GM12891 (cell line): ENCODE measurements at regions not wholly inside any gene's neighbourhood (a gene's known extent, or its start where the extent isn't known, plus 50 kb on each side); places are given as distances from the start of the nearest gene placed in this dataset.

Experiments used
- PAX5 ChIP-seq: IDR thresholded peaks from 2 replicates; pipeline ENCODE4 v1.6.1; 2011; ENCODE audit warnings: low read length, moderate library complexity, mild to moderate bottlenecking; ENCODE audit not compliant: insufficient read depth, severe bottlenecking
- POLR2A ChIP-seq: IDR thresholded peaks from 2 replicates; pipeline ENCODE4 v1.6.1; 2011; ENCODE audit warnings: low read depth, low read length, control low read depth
- POLR2AphosphoS5 ChIP-seq: IDR thresholded peaks from 2 replicates; pipeline ENCODE4 v1.6.1; 2011; ENCODE audit warnings: low read depth, low read length, control low read depth
- POU2F2 ChIP-seq: IDR thresholded peaks from 2 replicates; pipeline ENCODE4 v1.6.1; 2011; ENCODE audit warnings: low read depth, mild to moderate bottlenecking, control low read depth, low read length, moderate library complexity
- SPI1 ChIP-seq: IDR thresholded peaks from 2 replicates; pipeline ENCODE4 v1.6.1; 2011; ENCODE audit warnings: low read depth, low read length, control low read depth
- TAF1 ChIP-seq: IDR thresholded peaks from 2 replicates; pipeline ENCODE4 v1.6.1; 2011; ENCODE audit warnings: low read depth, low read length, control low read depth

DNA sequence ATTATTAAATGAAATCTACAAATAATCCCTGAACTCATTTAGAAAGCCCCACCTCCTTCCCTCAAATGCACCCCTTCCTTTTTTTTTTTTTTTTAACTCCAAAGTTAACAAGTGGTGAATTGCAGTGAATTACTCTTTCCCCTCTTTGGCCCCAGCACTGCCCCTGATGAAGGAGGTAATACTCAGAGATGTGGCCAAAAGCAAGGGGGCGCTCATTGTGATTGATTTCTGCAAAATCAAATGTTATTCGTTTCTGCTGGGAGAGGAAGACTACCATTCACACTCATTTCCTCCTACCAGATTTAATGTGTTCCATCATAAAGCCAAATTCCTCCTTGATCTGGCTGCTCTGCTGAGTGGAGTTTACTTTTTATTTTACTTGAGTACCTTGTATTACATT is 259.4 kb downstream of the GPD2 start:
- TF ChIP-seq POLR2A (no peak), PAX5 (no peak), POLR2AphosphoS5 (no peak), TAF1 (no peak), SPI1 (no peak), POU2F2 (no peak)
